GM18498 (cell line): ENCODE measurements at regions not wholly inside any gene's neighbourhood (a gene's known extent, or its start where the extent isn't known, plus 50 kb on each side); places are given as distances from the start of the nearest gene placed in this dataset.

Experiments
- ATAC-seq: cut with Tn5 transposase; IDR thresholded peaks from one replicate; pipeline ENCODE4 v1.9.1; 2021; ENCODE audit warnings: mild to moderate bottlenecking, moderate library complexity; ENCODE audit not compliant: unreplicated experiment

DNA sequence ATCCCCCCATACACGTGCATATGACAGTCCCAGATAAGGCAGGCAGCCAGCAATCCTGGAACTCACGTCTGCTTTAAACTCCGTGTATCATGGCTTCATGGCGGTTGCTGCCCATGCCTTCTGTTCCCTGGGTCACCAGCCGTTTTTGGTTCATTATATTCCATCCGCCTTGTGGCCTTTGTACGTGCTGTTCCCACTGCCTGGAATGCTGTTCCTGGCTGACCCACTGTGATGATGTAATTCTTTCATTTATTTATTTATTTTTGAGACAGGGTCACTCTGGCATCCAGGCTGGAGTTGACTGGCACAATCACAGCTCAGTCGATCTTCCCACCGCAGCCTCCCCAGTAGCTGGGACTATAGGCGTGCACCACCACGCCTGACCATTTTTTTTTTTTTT, 136.7 kb upstream of the GSE1 start:
- no peak for ATAC-seq

GRCh38 chr16:85477801-85478363, 135.2 kb upstream of the GSE1 start:
- no peak for ATAC-seq

DNA sequence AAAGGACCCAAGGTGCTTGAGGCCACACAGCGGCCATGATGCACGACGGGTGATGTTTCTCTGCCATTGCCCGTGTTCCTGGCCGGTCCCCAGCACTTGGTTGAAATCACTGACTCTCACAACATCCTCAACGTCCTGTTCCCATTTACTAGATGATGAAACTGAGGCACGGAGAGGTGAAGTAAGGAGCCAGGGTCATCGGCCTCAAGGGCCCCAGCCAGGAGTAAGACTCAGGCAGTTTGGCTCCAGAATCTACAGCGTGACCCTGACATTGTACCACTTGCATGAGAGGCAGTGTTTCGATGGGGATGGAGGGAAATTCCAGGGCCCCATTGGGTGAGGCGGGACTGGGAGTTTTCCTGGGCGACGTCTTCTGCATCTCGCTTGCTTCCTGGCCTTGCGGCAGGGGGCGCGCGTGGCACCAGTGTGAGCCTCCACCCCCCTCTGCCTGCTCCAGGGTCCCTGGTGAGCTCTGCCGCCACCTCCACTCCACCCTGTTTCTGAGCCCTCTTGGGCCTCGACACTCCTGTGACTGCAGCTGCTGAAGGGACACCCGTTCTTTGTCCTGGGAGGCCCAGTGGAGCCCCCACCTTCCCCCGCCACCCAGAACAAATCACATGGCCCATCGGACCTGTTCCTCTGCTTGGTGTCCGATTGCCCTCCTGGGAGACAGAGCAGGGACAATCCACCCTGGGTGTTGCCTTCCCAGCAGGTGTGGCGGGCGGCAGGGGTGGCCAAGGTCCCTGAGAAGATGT, 133.0 kb upstream of the GSE1 start:
- no peak for ATAC-seq

DNA sequence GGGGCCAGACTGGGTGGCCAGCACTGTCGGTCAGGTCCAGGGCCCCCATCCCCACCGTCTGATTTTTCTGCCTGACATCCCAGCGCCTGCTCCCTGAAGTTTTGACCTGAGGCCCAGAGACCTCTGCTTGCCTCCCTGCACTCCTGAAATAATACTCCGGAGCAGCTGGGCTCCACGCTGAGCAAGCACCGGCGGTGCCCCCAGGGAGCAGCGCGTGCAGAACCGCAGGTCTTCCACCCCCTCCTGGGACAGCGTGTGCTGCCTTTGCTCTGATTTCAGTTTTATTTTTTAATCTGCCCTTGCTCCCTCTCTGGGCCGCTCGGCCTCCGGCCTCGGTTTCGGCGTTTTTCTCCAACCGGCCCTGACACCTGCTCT, 132.4 kb upstream of the GSE1 start:
- ATAC-seq, result no peak

DNA sequence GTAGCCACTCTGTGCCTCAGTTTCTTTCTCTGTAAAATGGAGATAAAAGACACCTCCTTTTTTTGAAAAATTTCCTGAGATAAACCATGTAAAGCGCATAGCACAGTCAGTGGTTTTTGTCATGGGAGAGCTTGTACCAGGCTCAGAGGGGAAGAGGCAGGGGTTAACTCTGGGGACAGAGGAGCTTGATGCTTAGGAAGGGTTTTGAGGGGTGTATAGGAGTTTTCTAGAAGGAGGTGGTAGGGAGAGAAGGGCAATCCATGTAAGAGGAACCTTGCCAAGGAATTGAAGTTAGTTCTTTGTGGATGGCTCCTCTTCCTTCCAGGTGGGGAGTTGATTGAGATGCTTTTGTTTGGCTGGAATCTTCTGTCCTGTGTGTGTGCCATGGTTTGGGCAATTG, 131.9 kb upstream of the GSE1 start:
- ATAC-seq, result no peak

- no peak for ATAC-seq
Measured at GRCh38 chr16:85481738-85482137, 131.4 kb upstream of the GSE1 start.

- ATAC-seq, result no peak
Measured at GRCh38 chr16:85483424-85483823, 129.7 kb upstream of the GSE1 start.

GRCh38 chr16:85484347-85485300, 128.5 kb upstream of the GSE1 start:
- no peak for ATAC-seq

DNA sequence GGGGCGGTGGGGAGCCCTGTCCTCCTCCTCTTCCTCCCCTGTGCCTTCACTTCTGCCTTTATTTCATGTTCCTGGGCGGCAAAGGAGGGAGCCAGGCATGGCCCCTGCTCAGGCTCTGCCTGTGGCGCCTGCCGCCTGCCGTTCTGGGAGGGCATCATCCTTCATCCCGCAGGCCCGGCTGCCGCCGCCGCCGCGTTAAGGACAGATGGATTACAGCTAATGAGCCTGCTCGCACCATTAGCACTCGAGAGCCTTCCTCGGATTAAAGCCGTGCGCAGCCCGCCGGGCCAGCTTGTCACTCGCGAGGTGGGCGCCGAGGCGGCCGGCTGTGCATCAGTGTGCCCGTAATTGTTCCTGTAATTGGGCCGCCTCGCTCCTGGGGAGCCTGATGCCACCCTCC, 127.7 kb upstream of the GSE1 start:
- no peak for ATAC-seq

DNA sequence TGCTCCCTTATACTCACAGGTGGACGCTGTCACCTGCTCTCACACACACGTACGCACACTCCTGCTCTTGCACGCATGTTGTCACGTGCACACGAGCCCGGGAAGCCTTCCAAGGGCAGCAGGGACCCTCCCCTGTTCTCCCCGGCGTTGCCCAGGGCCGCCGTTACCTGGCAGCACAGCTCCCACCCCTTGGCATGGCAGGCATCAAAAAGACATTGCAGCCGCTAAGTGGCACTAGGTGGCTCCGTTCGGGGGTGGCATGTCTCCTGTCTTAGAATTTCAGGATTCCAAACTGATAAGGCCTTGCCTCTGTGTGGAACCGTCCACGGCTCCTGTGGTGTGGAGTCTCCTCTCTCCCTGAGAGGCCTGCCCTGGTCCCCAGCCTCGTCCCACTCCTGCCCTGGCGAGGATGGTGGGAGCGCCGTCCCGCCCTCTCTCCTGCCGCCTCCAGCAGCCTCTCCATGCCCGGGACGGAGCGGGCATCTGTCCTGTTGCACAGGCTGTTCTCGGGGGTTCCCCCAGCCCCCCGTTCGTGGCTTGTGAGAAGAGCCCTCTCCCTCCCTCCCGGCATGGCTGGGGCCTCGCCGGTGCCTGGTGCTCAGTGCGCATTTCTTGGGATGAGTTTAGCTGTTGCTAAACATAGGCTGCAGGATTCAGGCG, 126.7 kb upstream of the GSE1 start:
- no peak for ATAC-seq

DNA sequence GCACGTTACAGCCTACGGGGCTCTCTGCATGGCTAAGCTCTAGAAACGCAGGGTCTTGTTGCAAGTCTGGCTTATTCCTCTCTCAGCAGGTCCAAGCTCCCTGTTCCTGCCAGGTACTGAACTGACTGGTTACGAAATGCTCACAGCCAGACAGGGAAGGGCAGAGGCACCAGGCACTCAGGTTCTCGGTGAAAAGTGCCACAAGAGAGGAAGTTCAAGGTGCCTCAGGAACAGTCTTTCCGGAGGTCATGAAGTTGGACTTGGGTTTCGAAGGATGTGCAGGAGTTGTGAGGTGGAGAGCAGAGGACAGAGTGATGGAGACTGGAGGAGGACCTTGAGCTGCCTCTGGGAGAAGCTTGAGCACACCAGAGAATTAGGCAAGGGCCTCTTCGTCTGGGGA, 124.7 kb upstream of the GSE1 start:
- ATAC-seq, result no peak

- no peak for ATAC-seq
Measured at GRCh38 chr16:85490407-85491057, 122.6 kb upstream of the GSE1 start.

DNA sequence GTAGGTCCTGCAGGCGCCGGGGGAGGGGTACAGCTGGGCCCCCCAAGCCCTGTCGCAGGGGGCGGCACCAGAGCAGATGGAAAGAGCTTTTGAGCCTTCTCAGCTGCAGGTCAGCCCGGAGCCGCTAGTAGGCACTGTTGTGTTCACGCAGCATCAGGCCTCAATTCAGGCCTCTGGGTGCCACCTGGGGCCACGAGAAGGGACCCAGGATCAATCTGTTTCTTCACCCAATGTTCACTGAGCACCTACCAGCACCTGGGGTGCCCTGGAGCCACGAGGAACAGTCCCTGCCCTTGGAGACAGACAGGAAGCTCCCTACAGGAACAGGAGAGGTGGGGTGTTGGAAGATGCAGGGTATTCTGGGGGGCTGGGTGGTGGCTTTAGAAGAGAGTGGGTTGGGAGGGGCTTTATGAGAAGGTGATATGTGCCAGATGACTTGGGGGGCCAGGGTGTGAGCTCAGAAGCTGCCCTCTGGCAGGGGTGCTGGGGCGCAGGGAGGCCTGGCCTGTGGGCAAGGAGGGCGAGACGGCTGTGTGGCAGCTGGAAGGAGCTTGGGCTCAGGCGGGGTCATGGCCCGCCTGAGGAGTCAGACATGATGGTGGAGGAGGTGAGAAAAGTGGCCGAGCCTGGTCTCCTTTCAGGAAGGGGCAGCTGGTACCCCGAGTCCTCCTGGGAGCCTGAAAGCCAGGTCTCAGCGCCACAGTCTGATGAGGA, 121.9 kb upstream of the GSE1 start:
- ATAC-seq, result no peak

DNA sequence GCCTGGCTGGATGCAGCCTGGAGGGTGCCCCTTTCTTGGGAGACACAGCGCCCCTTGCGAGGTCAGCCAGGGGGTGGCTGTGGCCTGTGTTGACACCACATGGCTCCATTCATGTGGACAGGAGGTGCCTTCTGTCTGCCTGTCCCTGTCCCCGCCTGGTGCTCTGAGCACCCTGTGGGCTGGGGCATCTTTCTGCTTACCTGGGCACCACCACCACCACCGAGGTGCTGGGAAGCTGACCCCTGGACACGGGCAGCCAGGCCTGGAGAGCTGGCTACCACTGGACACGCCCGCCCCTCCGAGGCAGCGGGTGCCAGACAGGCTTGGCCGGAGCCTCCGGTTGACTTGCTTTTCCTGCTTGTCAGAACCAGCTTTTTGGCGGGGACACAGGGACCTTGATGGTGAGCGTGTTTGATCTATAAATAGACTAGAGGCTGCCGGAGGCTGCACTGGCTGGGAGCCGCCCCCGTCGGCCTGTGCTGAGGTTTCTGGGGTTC, 121.3 kb upstream of the GSE1 start:
- no peak for ATAC-seq

- no peak for ATAC-seq
Measured at GRCh38 chr16:85492295-85492864, 120.7 kb upstream of the GSE1 start.

DNA sequence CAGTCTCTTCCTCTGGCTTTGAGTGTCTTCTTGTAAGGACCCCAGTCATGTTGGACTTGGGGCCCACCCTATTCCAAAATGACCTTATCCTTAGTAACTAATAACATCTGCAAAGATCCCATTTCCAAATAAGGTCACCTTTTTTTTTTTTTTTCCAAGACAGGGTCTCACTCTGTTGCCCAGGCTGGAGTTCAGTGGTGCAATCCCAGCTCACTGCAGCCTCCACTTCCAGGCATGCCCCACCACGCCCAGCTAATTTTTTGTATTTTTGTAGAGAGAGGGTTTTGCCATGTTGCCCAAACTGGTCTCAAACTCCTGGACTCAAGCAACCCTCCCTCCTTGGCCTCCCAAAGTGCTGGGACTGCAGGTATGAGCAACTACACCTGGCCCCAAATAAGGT, 118.8 kb upstream of the GSE1 start:
- no peak for ATAC-seq

DNA sequence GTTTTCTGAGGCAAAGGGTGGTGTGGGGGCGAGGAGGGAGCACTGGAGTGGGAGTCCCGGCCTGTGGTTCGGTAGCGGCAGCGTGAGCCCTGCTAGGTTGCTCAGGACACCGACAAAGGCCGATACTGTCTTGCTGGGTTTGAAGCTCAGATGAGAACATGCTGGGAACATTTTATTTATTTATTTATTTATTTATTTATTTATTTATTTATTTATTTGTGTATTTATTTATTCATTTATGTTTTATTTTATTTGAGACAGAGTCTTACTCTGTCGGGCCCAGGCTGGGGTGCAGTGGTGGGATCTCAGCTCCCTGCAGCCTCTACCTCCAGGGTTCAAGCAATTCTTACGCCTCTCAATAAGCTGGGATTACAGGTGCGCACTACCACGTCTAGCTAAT, 117.9 kb upstream of the GSE1 start:
- ATAC-seq, result no peak

DNA sequence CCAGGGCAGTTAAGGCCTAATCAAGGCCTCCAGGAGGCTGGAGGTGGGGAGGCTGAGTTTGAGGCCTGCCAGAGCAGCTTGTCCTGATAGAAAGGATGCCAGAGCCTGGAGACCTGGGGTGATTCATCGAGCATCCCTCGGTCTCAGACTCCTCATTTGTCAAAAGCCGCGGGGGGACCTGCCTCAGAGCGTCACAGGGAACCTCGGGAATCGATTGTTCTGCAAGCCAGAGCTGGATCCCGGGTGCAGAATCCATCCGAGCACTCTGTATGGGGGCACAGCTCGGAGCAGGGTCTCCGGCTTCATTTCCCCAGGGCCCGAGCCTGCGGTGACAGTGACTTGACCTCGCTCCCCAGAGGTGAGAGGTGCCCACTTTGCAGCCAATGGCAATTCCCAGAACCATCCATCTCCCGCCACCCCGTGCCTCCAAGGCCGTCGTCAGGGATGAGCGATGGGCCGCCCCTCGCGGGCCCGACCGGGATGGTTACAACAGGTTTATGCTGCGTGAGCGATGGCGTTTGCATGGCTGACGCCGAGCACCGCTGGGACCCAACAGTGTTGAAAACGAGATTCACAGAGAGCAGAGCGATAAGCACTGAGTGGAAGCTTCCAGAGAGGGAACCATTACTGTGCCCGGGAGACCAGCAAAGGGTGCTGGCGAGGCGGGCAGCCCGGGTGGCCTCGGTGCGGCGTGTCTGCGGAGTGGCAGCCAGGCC, 117.1 kb upstream of the GSE1 start:
- no peak for ATAC-seq
